Cardiac septum (tissue), 1 donor: ENCODE measurements at regions not wholly inside any gene's neighbourhood (a gene's known extent, or its start where the extent isn't known, plus 50 kb on each side); places are given as distances from the start of the nearest gene placed in this dataset.

Experiments used
- DNase-seq: peaks from one replicate; pipeline ENCODE4 v3.0.0-alpha.2; 2020; ENCODE audit warnings: low spot score
- intact Hi-C: fragments of 100-400 bp; cut with DNase I; formaldehyde crosslinking; loops from one replicate; pipeline ENCODE4 v1.14.0; 2022
- donor health status: DM: no; HTN: no; CAD: no.

GRCh38 chr2:153214337-153214736, 264.2 kb downstream of the RPRM start:
- DNase-seq: no peak
- intact Hi-C loops: no loop called here

DNA sequence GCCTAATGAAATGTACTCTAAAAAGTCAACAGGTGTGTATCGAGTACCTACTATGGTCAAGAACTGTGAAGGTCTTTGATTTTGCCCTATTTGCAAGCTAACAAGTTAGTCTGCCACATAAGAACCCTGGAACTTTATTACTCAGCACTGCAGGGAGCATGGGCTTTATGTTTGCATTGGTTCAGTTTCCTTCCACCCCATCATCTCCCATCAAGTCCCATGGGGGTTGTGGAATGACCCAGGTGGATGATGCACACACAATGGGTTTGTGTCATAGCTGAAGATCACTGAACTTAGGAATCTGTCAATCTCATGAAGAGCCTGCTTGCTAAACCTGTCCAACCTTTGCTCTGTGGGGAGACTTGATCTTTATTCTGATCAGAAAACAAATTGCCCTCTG, 265.5 kb downstream of the RPRM start:
- no peak for DNase-seq
- intact Hi-C loops: no loop called here

DNA sequence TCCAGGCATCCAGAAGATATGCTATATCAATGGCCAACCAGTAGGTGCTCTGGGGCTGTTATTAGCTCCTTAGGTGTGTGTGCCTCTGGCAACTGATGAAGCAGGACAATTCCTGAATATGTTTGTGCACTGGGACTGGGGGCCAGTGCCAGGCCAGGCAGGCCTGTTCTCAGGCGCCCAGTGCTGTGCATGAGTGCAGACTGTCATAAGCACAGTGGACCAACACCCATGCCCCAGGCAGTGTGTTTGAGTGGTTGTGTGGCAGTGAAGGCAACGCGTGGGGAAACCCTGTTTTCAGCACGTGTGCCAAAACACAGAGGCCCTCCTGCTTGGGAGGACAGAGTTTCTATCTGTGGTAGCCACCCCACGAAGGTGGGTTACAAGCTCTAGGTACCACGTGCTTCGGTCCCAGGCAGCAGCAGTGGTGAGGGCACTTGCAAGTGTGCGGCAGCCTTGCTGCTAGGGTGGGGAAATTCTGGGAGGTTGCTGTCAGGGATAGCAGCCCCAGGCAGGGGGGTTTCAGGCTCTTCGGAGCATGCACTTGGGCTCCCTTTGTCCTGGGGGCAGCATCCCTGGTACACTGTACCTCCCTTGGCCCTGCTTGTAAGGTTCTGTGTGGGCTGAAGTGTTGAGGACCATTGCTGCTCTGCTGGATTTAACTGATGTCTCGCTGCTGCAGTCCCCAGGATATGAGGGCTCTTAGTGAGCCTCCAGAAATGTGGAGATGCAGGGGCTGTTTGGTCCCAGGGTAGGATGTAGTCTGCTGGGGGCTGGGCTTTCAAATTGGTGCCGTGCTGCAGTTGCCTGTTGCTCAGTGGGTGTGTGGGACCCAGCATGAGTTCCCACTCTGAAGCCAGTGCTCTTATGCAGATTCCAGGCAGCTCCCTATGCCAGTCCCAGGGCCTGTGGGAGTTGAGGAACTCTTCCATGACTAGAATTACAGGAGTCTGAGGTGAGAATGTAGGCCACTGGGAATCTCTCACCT, 280.9 kb downstream of the RPRM start:
- DNase-seq: no peak
- intact Hi-C loops: no loop called here

DNA sequence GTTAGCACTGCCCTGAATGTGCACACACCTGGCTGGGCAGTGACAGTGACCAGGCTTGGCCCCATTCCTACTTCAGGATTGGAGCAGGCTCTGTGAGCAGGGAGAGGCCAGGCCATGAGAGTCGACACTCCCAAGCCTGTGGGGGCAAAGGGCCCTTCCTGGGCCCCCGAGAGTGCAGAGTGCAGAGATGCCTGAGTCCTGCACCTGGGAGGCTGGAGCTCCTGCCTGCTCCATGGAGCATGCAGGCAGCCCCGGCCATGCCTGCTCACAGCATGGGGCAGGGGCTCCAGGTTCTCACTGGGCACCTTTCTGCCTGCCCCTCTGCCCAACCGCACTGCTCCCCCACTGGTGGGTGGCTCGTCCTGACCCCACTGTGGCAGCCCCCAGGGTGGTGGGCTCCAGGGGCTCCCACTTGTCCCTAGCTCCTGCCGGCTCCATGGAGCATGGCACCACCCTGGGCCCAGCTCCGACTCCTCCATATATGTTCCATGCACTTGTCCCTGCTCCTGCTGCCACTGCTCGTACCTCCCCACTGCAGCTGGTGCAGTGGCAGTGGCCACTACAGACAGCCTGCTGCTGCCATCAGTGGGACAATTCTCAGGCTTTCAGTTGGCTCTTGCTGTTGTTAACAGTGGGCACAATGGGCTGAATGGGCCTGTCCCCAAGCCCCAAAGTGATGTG, 282.0 kb downstream of the RPRM start:
- intact Hi-C loops: no loop called here
- DNase-seq: peak; percentile 71

GRCh38 chr2:153195342-153195741, 283.2 kb downstream of the RPRM start:
- DNase-seq: no peak
- intact Hi-C loops: no loop called here

DNA sequence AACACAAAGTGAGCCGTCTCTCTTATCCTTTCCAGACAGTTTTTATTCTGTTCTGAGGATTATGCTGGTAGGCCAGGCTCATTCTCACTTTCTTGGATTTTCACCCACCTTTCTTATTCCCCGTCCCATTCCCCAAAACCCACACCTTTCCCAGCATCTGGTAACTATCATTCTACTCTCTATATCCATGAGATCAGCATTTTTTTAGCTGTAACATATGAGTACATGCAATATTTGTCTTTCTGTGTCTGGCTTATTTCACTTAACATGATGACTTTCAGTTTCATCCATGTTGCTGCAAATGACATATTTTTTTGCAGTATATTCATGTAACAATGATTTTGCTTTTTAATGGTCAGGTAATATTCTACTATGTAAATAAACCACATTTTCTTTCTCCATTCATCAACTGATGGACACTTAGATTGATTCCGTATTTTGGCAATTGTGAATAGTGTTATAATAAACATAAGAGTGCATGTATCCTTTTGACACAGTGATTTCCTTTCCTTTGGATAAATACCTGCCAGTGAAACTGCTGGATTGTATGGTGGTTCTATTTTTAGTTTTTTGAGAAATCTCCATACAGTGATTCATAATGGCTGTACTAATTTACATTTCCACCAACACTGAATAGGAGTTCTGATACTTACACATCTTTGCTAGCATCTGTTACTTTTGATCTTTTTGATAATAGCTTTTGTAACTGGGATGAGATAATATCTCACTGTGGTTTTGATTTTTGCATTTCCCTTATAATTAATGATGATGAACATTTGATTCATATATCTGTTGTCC, 289.3 kb downstream of the RPRM start:
- intact Hi-C loops: no loop called here
- DNase-seq: no peak

- DNase-seq: no peak
- intact Hi-C loops: no loop called here
Measured at GRCh38 chr2:153179808-153180207, 298.8 kb downstream of the RPRM start.

DNA sequence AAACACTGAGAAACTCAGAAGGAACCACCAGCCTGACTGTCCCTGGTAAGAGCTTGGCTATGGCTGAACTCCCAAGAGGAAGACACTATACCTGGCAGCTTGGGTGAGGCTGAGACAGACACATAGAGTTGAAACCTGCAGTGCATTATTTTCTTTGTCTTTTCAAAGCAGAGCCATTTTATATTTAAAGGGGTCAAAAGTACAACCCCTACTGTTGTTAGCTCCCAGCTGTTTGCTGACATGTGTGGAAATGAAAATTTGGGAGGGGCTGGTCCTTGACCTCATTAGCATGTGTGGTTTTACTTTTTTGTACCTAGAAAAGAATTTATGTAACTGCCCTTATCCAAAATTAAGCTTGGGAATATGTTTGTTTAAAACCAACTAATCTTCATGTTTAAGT, 309.0 kb downstream of the RPRM start:
- DNase-seq: no peak
- intact Hi-C loops: no loop called here

GRCh38 chr2:153165021-153165420, 313.5 kb downstream of the RPRM start:
- intact Hi-C loops: no loop called here
- DNase-seq: no peak

- no peak for DNase-seq
- intact Hi-C loops: no loop called here
Measured at GRCh38 chr2:153163055-153163454, 315.5 kb downstream of the RPRM start.

- intact Hi-C loops: no loop called here
- no peak for DNase-seq
Measured at GRCh38 chr2:153156743-153157142, 321.8 kb downstream of the RPRM start.

- intact Hi-C loops: no loop called here
- DNase-seq: no peak
Measured at GRCh38 chr2:153152036-153152435, 326.5 kb downstream of the RPRM start.

- intact Hi-C loops: no loop called here
- no peak for DNase-seq
Measured at GRCh38 chr2:153145470-153145978, 333.0 kb downstream of the RPRM start.

DNA sequence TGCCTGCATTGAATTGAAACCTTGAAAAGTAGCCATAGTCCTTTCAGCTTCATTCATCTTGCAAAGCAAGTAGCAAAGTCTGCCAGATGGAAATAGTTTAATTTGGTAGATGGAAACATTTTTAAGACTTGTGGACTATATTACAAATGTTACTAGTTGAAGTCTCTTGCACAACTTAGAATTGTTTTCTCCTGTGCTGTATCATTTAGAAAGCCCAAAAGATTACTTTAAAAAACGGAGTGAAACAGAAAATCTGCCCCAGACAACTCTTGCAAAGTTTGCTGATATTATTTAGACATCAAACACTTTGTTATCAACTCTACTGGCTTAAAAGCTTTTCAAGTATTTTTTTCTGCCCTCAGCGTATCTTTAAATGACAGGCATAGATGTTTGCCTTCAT, 335.0 kb downstream of the RPRM start:
- intact Hi-C loops: no loop called here
- DNase-seq: no peak

DNA sequence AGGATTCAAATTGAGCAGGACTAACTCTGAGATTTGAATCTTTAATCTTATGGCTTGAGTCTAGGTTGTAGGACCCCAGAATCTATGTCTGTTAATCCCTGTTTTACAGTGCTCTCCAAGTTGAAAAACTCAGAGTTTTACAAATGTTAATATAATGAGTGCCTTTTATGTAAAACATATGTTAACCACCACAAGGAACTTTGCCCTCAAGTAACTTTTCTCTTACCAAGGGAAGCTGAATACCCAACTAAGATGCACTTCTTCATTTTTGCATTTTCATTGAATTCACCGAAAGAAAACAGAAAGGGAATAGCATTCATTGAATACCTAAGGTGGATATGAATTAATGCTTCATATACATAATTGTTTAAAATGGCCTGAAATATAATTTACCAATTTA, 338.1 kb downstream of the RPRM start:
- intact Hi-C loops: no loop called here
- DNase-seq: no peak

DNA sequence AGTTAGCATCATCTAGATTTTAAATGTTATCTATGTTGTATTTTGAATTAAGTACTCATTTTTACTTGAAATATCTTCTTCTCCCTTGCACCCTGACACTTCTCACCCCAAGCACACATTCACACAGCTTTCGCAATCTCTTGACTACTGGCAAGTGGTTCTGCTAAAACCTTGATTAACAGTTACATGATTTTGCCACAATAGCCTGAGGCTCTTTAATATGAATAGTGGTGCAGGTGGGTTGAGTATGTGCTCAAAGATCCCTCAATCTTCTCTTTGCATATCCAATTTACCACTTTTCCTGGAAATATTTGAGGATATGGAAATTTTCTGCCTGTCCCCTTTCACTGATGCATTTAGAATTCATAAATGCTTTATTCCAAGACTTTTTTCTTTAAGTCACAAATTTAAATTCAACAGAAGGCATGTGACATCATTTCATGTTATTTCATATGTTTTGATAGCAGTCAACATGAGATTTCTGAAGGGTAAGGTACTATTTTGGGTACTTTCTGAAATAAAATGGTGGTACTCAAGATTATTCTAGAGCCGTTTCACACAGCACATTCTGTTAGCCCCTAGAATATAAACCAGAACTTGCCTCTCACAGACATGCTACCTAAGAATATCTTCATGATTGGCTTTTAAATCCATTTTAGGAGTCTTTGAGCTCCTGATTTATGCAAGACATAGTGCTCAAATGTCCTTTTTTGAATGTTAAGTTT, 339.7 kb downstream of the RPRM start:
- intact Hi-C loops: no loop called here
- DNase-seq: no peak

DNA sequence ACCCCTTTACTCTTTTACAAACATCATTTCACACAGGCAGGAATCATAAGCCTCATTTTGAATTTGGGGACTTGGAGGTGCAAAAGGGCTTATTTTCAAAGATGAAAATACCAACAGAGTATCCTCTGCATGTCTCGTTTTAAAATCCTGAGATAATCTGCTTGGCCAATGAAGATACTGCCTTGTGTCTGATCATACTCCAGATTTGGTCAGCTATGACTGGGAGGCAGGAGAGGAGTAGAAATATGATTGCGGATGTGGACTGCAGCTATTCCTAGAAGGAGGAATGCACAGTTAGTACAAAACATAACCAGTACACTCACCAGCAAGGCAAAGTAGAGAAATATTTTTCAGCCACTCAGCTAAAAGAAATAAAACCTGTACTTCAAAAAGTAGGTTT, 342.3 kb downstream of the RPRM start:
- DNase-seq: no peak
- intact Hi-C loops: no loop called here

- intact Hi-C loops: no loop called here
- no peak for DNase-seq
Measured at GRCh38 chr2:153134725-153135124, 343.8 kb downstream of the RPRM start.

GRCh38 chr2:153133716-153134115, 344.8 kb downstream of the RPRM start:
- no peak for DNase-seq
- intact Hi-C loops: no loop called here
